SIG-M5 treated with dmso at 0.1 percent for 504 hours (cell line): ENCODE measurements at regions not wholly inside any gene's neighbourhood (a gene's known extent, or its start where the extent isn't known, plus 50 kb on each side); places are given as distances from the start of the nearest gene placed in this dataset.

Experiments used
- DNase-seq: peaks from one replicate; lab custom pipeline; 2025; ENCODE audit not compliant: unreplicated experiment; lab: John Stamatoyannopoulos, UW

DNA sequence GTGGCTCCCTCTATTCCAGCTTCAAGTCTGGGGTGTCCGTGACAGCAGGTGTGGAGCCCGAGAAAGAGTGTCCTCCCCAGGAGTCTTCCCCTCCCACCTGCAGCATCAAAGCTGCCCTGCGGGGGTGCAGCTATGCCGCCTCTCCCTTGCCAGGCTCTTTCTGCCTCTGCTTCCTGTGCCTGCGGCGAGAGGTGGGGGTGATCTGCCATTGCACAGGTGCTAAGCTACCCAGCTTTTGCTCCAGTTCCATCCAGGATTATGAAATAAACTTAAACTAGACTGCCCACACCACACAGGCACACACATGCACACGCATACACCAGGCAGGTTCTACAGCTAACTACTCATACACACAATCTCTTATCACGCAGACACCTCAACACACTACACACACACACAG lies 104.7 kb upstream of the CLDN10 start:
- no peak for DNase-seq

DNA sequence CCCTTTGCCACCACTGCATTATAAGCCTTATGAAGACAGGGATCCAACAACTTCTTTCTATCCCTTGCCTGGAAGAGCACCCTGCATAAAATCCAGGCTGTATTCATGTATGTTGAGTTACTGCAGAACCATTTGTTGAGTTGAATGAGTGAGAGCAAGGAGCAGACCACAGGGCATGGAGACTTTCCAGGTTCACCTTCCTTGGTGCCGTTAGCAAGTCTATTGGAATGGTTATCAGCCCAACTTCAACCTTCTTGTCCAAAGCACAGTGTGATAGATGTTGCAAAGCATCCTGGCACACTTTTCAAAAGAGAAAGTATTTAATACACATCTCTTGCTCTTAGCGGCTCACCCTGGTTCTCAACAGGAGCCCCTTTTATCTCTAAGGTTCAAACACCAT lies 100.9 kb upstream of the CLDN10 start:
- DNase-seq: no peak

DNA sequence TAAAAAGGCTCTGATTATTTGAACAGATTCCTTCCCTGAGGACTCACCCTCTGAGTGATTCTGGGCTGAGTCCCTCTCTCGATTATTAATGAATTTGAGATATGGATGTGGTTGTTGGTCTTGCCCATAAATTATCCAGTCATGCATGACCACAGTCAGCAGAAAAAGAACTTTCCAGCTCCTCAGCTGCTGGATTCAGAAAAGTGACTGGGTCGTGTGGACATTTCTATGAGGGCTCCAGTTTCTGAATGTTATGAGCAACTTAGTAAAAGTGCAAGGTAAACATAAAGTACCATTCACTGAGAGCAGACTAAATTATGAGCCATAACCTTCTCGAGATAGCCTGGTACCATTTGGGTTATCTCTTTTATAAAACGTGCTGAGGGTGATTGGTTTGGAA lies 100.1 kb upstream of the CLDN10 start:
- no peak for DNase-seq

- no peak for DNase-seq
These were observed 96.7 kb upstream of the CLDN10 start for GRCh38 chr13:95455782-95456181.

- no peak for DNase-seq
These were observed 95.7 kb upstream of the CLDN10 start for GRCh38 chr13:95456815-95457214.

DNA sequence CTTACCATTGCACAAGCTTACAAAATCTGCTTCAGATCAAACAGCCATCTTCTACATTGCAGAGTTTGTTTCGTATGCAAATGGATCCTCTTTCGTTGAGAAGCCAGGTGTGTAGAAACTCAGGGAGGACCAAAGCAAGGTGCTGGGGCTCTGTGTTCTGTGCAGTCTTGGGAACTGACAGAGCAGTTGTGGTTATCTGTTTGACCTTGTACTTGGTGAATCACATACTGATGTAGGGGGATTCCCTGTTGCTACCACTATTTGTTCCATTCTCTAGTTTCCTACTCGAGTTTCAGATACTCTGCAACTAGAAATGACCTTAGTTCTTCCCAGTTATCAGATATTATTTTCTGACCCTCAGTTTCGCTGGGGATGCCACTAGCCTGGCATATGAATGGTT lies 95.2 kb upstream of the CLDN10 start:
- DNase-seq: no peak

DNA sequence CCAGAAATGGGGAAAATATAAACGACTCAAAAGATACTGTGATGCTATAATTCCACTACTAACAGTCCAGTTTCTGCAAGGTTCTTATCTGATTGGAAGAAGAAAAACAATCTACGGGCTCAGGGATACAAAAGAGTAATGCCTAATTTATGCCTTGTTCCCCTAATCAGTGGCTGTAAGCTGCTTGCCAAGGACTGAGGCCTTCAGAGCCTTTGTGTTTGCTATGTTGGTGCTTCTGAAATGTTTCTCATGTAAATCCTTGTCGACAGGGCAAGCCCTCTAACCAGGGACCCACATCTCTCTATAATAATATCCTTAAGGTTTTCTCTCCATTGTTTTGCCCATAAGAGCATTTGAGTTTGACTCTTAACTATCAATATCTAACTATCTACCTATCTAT lies 89.7 kb upstream of the CLDN10 start:
- DNase-seq: no peak

- no peak for DNase-seq
These were observed 89.0 kb upstream of the CLDN10 start for GRCh38 chr13:95463531-95463930.

DNA sequence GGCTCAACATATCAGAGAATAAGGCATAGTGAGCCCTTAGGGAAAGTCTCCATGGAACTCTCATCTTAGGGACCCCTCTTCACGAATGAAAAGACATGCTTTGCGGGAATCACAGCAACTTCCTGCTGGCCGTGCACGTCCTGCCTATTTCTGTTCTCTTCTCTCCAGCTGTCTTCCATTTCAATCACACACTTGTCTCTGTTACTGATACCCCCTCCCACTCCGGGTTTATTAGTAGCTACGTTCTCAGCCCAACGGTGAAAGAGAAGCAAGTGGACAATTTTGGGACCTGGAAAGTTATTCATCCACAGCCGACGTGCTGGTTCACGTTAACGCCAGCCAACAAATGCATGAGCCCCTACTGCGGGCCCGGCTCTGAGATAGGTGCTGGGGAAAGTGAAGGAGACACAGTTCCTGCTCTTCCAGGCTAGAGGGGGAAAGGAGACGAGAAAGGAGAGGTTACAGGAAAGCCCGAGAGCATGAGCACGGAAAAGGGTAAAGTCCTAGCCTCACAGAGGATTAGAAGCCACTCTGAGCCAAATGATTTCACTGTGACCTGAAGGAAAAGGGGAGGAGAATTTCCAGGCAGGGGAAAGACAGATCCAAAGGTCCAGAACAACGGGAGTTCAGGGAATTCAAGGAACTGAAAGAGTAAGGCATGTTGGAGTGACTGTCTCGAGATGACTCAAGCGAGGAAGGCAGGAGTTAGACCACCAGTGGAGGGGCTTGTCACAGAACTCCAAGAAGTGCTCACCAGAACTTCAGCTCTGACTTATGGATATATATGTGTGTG lies 81.8 kb upstream of the CLDN10 start:
- no peak for DNase-seq

GRCh38 chr13:95471960-95472359 lies 80.6 kb upstream of the CLDN10 start:
- DNase-seq: no peak

DNA sequence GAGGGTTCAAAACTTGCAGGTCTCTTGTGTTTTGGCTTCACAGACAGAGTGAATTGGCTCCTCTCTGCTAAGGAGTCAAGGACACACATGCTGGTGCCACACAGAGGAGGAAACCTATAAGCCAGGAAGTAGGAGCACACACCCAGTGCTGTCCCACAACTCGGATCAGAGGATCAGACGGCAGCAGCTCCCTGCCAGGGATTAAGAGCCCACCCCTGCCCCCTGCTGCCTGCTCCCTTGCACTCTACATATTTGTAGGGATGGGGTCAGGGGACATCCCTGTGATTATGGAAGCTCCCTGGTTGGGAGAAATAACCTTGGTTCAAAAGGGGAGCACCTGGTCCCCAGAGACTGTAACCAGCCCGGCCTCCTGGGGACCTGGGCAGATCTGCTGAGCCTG lies 77.5 kb upstream of the CLDN10 start:
- DNase-seq: no peak

- DNase-seq: no peak
These were observed 75.3 kb upstream of the CLDN10 start for GRCh38 chr13:95477187-95477586.

DNA sequence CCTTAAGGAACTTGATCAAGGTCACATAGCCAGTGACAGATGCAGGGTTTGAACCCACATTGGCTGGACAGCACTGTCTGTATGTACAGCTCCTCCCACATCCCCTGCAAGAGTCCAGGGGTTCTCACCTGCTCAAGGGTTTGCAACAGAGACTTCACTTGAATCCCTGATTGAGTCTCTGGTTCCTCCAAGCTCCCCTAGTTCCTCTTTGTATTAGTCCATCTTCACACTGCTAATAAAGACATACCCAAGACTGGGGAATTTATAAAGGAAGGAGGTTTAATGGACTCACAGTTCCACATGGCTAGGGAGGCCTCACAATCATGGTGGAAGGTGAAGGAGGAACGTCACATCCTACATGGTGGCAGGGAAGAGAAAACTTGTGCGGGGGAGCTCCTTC lies 72.8 kb upstream of the CLDN10 start:
- peak; percentile 11 for DNase-seq

- DNase-seq: peak; percentile 94
These were observed 72.4 kb upstream of the CLDN10 start for GRCh38 chr13:95480131-95480545.

GRCh38 chr13:95480791-95481780 lies 71.4 kb upstream of the CLDN10 start:
- no peak for DNase-seq

- no peak for DNase-seq
These were observed 68.5 kb upstream of the CLDN10 start for GRCh38 chr13:95484052-95484451.

DNA sequence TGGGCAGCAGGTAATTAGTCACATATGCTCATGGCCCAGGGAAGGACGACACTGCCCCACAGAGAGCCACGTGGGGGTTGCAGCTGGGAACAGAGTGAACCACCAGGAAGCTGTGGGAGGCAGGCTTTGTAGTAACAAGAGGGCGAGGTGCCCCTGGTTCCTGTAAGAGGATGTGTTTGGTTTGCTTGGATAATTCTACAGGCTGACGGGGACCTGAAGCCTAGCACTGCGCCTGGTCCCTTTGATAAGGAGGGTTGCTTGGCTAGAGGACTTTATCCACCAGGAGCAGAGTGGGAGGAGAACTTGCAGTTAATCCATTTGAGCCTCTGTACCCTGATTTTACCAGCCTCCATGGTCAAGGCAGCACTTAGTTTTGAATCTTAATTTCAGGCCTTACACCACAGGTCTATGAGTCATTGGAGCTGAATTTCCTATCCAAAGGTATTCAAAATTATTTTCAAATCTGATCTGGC lies 67.4 kb upstream of the CLDN10 start:
- DNase-seq: no peak

- no peak for DNase-seq
These were observed 66.9 kb upstream of the CLDN10 start for GRCh38 chr13:95485518-95486144.

- DNase-seq: no peak
These were observed 60.3 kb upstream of the CLDN10 start for GRCh38 chr13:95492044-95492801.

- peak; percentile 61 for DNase-seq
These were observed 58.3 kb upstream of the CLDN10 start for GRCh38 chr13:95494082-95494681.
